Loucy (cell line): ENCODE measurements at regions not wholly inside any gene's neighbourhood (a gene's known extent, or its start where the extent isn't known, plus 50 kb on each side); places are given as distances from the start of the nearest gene placed in this dataset.

ENCODE experiments used
- EZH2phosphoT487 ChIP-seq: fragments of 200-600 bp; IDR thresholded peaks from 2 replicates; pipeline ENCODE4 v1.6.1; 2018; ENCODE audit warnings: antibody characterized with exemption, mild to moderate bottlenecking, moderate library complexity, borderline replicate concordance
- TF ChIP-seq, protein P1 (sequence below): fragments of 200-600 bp; sonication (generic); conservative IDR thresholded peaks from 2 replicates; pipeline ENCODE4 v1.5.1; 2014; ENCODE audit warnings: mild to moderate bottlenecking, antibody characterized with exemption, low read length

DNA sequence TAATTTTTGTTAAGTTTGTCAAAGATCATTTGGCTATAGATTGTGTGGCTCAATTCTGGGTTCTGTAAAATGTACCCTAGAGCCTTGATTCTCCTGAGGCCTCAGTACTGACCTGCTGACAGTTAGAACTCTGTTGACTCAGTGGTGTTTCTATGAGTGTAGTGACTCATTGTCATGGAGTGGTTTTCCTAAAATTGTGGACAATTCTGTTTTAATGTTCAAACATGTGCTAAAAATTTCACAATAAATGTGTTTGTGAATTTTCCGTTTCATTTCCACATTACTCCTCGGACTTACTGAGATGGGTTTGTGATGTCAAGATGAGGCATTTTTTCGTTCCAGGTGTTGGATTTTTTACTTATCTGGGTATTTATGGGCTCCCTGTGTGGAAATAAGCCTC, 695.9 kb downstream of the TMEM121 start:
- TF ChIP-seq EZH2phosphoT487: no peak
- TF ChIP-seq, protein P1, sequence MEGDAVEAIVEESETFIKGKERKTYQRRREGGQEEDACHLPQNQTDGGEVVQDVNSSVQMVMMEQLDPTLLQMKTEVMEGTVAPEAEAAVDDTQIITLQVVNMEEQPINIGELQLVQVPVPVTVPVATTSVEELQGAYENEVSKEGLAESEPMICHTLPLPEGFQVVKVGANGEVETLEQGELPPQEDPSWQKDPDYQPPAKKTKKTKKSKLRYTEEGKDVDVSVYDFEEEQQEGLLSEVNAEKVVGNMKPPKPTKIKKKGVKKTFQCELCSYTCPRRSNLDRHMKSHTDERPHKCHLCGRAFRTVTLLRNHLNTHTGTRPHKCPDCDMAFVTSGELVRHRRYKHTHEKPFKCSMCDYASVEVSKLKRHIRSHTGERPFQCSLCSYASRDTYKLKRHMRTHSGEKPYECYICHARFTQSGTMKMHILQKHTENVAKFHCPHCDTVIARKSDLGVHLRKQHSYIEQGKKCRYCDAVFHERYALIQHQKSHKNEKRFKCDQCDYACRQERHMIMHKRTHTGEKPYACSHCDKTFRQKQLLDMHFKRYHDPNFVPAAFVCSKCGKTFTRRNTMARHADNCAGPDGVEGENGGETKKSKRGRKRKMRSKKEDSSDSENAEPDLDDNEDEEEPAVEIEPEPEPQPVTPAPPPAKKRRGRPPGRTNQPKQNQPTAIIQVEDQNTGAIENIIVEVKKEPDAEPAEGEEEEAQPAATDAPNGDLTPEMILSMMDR: no peak
